ENCODE measurements at regions not wholly inside any gene's neighbourhood (a gene's known extent, or its start where the extent isn't known, plus 50 kb on each side); places are given as distances from the start of the nearest gene placed in this dataset.
"Not testable (repeated sequence)": the region's sequence is repeated elsewhere in the genome, so short reads cannot be mapped to it uniquely, and the experiment has no call there.

- Histone ChIP-seq H3K27me3 (ENCODE audit: insufficient read depth, low read length) (no peaks in the 10 kb centered on the region), H3K4me1 (ENCODE audit: insufficient read depth, low read length) (peaks cover 18% of the 10 kb centered on the region; the same call in 1 of the 2 replicates), H3K9me3 (ENCODE audit: insufficient read depth, low read depth, low read length) (peaks cover 20% of the 10 kb centered on the region), H3K36me3 (ENCODE audit: insufficient read depth, low read length) (no peaks in the 10 kb centered on the region), H3K27ac (ENCODE audit: low read depth, low read length) (no peak overlapping the region), H3K9ac (ENCODE audit: low read depth, low read length) (no peak overlapping the region), H3K4me3 (ENCODE audit: low read length) (no peak overlapping the region)
Observed at GRCh38 chr4:107512549-107512948, 207.5 kb downstream of the PAPSS1 start.

GRCh38 chr4:107509615-107510014, 210.4 kb downstream of the PAPSS1 start:
- Histone ChIP-seq H3K9me3 (ENCODE audit: insufficient read depth, low read depth, low read length) (0 out of 2 replicates have a peak, but pooled peaks cover under 1% of the 10 kb centered on the region), H3K36me3 (ENCODE audit: insufficient read depth, low read length) (no peaks in the 10 kb centered on the region), H3K27me3 (ENCODE audit: insufficient read depth, low read length) (no peaks in the 10 kb centered on the region), H3K9ac (ENCODE audit: low read depth, low read length) (no peak overlapping the region), H3K4me3 (ENCODE audit: low read length) (no peak overlapping the region), H3K27ac (ENCODE audit: low read depth, low read length) (no peak overlapping the region; the same call in 1 of the 2 replicates), H3K4me1 (ENCODE audit: insufficient read depth, low read length) (peaks cover 18% of the 10 kb centered on the region; the same call in 1 of the 2 replicates)

DNA sequence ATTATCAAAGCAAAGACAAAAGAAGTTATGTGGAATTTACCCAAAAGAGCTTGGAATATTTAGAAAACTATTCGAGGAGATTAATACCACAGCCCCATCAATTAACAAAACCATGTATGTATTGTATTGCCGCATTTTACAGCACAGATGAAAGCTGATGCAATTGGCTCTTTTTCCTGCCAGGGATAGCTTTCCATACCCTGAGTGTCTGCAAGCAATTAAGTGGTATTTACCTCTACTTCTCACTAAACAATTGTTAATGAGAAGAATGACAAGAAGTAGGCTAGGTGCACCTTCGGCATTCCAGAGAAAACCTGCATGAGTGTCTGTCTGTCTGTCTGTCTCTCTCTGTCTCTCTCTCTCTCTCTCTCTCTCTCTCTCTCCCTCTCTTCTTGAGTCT, 219.5 kb downstream of the PAPSS1 start:
- no peaks in the 10 kb centered on the region for H3K9me3 ChIP-seq (ENCODE audit: insufficient read depth, low read depth, low read length)
- H3K27ac ChIP-seq (ENCODE audit: low read depth, low read length): peak overlapping the region; percentile 2; the same call in 1 of the 2 replicates
- H3K4me3 ChIP-seq (ENCODE audit: low read length): no peak overlapping the region
- no peaks in the 10 kb centered on the region for H3K27me3 ChIP-seq (ENCODE audit: insufficient read depth, low read length)
- no peak overlapping the region for H3K9ac ChIP-seq (ENCODE audit: low read depth, low read length)
- peaks cover 11% of the 10 kb centered on the region for H3K4me1 ChIP-seq (ENCODE audit: insufficient read depth, low read length)
- no peaks in the 10 kb centered on the region for H3K36me3 ChIP-seq (ENCODE audit: insufficient read depth, low read length)
- WGBS: 86% methylated on average over 2 of the region's 3 CpGs

GRCh38 chr4:107497054-107497453, 223.0 kb downstream of the PAPSS1 start:
- no peaks in the 10 kb centered on the region for H3K36me3 ChIP-seq (ENCODE audit: insufficient read depth, low read length)
- no peak overlapping the region for H3K27ac ChIP-seq (ENCODE audit: low read depth, low read length)
- H3K27me3 ChIP-seq (ENCODE audit: insufficient read depth, low read length): no peaks in the 10 kb centered on the region
- no peak overlapping the region for H3K9ac ChIP-seq (ENCODE audit: low read depth, low read length)
- no CpG with 5 or more reads among the region's 2 CpGs for WGBS
- no peak overlapping the region for H3K4me3 ChIP-seq (ENCODE audit: low read length)
- H3K9me3 ChIP-seq (ENCODE audit: insufficient read depth, low read depth, low read length): no peaks in the 10 kb centered on the region
- H3K4me1 ChIP-seq (ENCODE audit: insufficient read depth, low read length): peaks cover 11% of the 10 kb centered on the region

DNA sequence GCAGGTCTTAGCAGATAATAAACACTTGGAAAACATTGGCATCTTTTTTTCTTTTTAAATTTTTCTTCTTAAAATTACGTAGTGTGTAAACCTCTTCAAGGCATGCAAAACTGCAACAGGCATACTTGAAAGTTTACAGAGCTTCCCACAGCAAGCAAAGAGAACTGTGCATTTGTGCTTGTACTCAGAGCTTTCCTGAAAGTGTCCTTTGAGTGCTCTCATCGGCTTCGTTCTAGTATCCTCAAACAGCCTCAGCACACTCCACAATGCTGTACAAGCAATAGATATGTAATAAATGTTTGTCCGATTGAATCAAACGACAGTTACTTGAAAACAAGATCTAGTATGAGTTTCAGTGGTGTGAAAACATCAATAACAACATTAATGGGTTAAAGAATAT, 227.5 kb downstream of the PAPSS1 start:
- H3K4me3 ChIP-seq (ENCODE audit: low read length): no peak overlapping the region
- no peaks in the 10 kb centered on the region for H3K27me3 ChIP-seq (ENCODE audit: insufficient read depth, low read length)
- no peak overlapping the region for H3K9ac ChIP-seq (ENCODE audit: low read depth, low read length)
- no peaks in the 10 kb centered on the region for H3K9me3 ChIP-seq (ENCODE audit: insufficient read depth, low read depth, low read length)
- H3K36me3 ChIP-seq (ENCODE audit: insufficient read depth, low read length): no peaks in the 10 kb centered on the region
- 81% methylated on average over 5 of the region's 5 CpGs for WGBS
- no peak overlapping the region for H3K27ac ChIP-seq (ENCODE audit: low read depth, low read length)
- no peaks in the 10 kb centered on the region for H3K4me1 ChIP-seq (ENCODE audit: insufficient read depth, low read length)

- Histone ChIP-seq H3K27ac (ENCODE audit: low read depth, low read length) (no peak overlapping the region), H3K4me1 (ENCODE audit: insufficient read depth, low read length) (no peaks in the 10 kb centered on the region), H3K9ac (ENCODE audit: low read depth, low read length) (no peak overlapping the region), H3K4me3 (ENCODE audit: low read length) (no peak overlapping the region), H3K36me3 (ENCODE audit: insufficient read depth, low read length) (no peaks in the 10 kb centered on the region), H3K9me3 (ENCODE audit: insufficient read depth, low read depth, low read length) (no peaks in the 10 kb centered on the region), H3K27me3 (ENCODE audit: insufficient read depth, low read length) (no peaks in the 10 kb centered on the region)
- WGBS: 96% methylated on average over 2 of the region's 2 CpGs
Observed at GRCh38 chr4:107490116-107490515, 229.9 kb downstream of the PAPSS1 start.

DNA sequence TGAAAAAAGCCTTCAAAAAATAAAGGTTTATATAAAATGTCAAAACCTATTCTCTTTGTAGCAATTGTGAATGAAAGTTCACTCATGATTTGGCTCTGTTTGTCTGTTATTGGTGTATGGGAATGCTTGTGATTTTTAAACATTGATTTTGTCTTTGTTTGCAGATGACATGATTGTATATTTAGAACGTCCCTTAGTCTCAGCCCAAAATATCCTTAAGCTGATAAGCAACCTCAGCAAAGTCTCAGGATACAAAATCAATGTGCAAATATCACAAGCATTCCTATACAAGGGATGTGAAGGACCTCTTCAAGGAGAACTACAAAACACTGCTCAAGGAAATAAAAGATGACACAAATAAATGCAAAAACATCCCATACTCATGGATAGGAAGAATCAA, 236.4 kb downstream of the PAPSS1 start:
- not testable (repeated sequence) for H3K4me3 ChIP-seq (ENCODE audit: low read length); H3K9ac ChIP-seq (ENCODE audit: low read depth, low read length); H3K36me3 ChIP-seq (ENCODE audit: insufficient read depth, low read length); H3K27me3 ChIP-seq (ENCODE audit: insufficient read depth, low read length); H3K27ac ChIP-seq (ENCODE audit: low read depth, low read length); H3K9me3 ChIP-seq (ENCODE audit: insufficient read depth, low read depth, low read length); H3K4me1 ChIP-seq (ENCODE audit: insufficient read depth, low read length)
- WGBS: 57% methylated on average over 1 of the region's 1 CpG

DNA sequence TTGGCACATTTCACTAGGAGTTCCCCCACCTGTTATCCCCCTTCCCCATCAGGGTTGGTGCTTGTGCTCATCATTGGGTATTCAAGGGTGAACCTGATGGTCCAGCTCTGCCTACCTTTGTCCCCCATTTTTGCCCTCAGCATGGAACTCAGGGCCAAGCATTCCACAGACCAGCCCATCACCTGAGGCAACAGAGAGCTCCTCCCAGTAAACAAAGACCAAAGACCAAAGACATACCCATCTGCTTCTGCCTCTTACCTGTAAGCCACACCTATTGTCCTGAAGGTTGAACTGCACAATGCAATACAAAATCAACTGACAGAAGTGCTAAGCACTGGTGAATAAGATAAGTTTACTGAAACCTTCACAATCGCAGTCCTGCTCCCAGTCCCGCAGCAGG, 237.5 kb downstream of the PAPSS1 start:
- no peaks in the 10 kb centered on the region for H3K4me1 ChIP-seq (ENCODE audit: insufficient read depth, low read length)
- 87% methylated on average over 2 of the region's 2 CpGs for WGBS
- H3K9me3 ChIP-seq (ENCODE audit: insufficient read depth, low read depth, low read length): no peaks in the 10 kb centered on the region
- H3K9ac ChIP-seq (ENCODE audit: low read depth, low read length): no peak overlapping the region
- H3K4me3 ChIP-seq (ENCODE audit: low read length): no peak overlapping the region
- H3K36me3 ChIP-seq (ENCODE audit: insufficient read depth, low read length): no peaks in the 10 kb centered on the region
- H3K27ac ChIP-seq (ENCODE audit: low read depth, low read length): no peak overlapping the region
- H3K27me3 ChIP-seq (ENCODE audit: insufficient read depth, low read length): no peaks in the 10 kb centered on the region

GRCh38 chr4:107478327-107478980, 241.6 kb downstream of the PAPSS1 start:
- no peaks in the 10 kb centered on the region for H3K4me1 ChIP-seq (ENCODE audit: insufficient read depth, low read length)
- H3K27me3 ChIP-seq (ENCODE audit: insufficient read depth, low read length): no peaks in the 10 kb centered on the region
- no peak overlapping the region for H3K27ac ChIP-seq (ENCODE audit: low read depth, low read length)
- no peak overlapping the region for H3K4me3 ChIP-seq (ENCODE audit: low read length)
- H3K9ac ChIP-seq (ENCODE audit: low read depth, low read length): no peak overlapping the region
- no peaks in the 10 kb centered on the region for H3K36me3 ChIP-seq (ENCODE audit: insufficient read depth, low read length)
- H3K9me3 ChIP-seq (ENCODE audit: insufficient read depth, low read depth, low read length): no peaks in the 10 kb centered on the region

- H3K36me3 ChIP-seq (ENCODE audit: insufficient read depth, low read length): no peaks in the 10 kb centered on the region
- no peaks in the 10 kb centered on the region for H3K9me3 ChIP-seq (ENCODE audit: insufficient read depth, low read depth, low read length)
- H3K4me1 ChIP-seq (ENCODE audit: insufficient read depth, low read length): no peaks in the 10 kb centered on the region
- H3K4me3 ChIP-seq (ENCODE audit: low read length): no peak overlapping the region
- H3K27ac ChIP-seq (ENCODE audit: low read depth, low read length): no peak overlapping the region
- WGBS: 60% methylated on average over 1 of the region's 1 CpG
- H3K9ac ChIP-seq (ENCODE audit: low read depth, low read length): no peak overlapping the region
- no peaks in the 10 kb centered on the region for H3K27me3 ChIP-seq (ENCODE audit: insufficient read depth, low read length)
Observed at GRCh38 chr4:107473126-107473525, 246.9 kb downstream of the PAPSS1 start.

DNA sequence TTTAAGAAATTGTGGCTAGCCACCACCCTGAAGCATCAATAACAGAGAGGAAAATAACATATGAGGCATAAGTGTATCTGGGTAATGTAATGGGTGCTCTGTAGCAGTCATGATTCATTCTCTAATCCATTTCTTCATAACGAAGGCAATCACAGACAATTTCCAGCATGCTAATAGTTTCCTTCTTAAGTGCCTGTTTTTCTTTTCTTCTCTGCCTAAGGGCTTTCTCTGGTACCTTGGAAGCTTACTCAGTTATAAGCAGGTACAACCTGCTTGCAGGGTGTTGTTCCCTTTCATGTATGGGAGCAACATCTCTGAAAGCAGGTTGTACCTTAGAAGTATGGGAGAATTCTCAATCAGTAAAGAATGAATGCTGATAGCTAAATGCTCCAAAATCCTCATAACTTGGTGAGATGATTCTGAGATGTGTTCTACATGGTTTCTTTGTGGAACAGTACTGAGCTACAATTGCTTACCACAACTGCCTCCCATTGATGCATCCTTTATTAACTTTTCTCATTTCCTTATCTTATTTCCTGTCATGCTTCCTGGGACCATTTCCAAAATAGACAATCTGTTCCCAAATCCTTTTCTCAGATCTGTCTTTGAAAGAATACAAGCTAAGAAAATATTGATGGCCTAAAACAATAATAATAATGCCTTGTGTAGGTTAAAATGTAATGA, 247.6 kb downstream of the PAPSS1 start:
- Histone ChIP-seq H3K27ac (ENCODE audit: low read depth, low read length) (no peak overlapping the region), H3K9ac (ENCODE audit: low read depth, low read length) (no peak overlapping the region), H3K4me3 (ENCODE audit: low read length) (no peak overlapping the region), H3K36me3 (ENCODE audit: insufficient read depth, low read length) (no peaks in the 10 kb centered on the region), H3K27me3 (ENCODE audit: insufficient read depth, low read length) (no peaks in the 10 kb centered on the region), H3K9me3 (ENCODE audit: insufficient read depth, low read depth, low read length) (no peaks in the 10 kb centered on the region), H3K4me1 (ENCODE audit: insufficient read depth, low read length) (no peaks in the 10 kb centered on the region)
- WGBS: 90% methylated on average over 1 of the region's 1 CpG
